Loucy (cell line): ENCODE measurements at regions not wholly inside any gene's neighbourhood (a gene's known extent, or its start where the extent isn't known, plus 50 kb on each side); places are given as distances from the start of the nearest gene placed in this dataset.

Experiments
- H2AFZ ChIP-seq: fragments of 200-600 bp; sonication (generic); 2 replicates; pipeline ENCODE4 v1.6.0; 2016; ENCODE audit warnings: antibody characterized with exemption, mild to moderate bottlenecking, low read length, moderate library complexity
- H3F3A ChIP-seq: fragments of 200-600 bp; 2 replicates; pipeline ENCODE4 v1.6.0; 2016; ENCODE audit warnings: antibody characterized with exemption, low read depth, mild to moderate bottlenecking
- H3K27me3 ChIP-seq: fragments of 200-600 bp; sonication (generic); 2 replicates; pipeline ENCODE4 v1.6.1; 2014; ENCODE audit warnings: low read length, mild to moderate bottlenecking; ENCODE audit not compliant: insufficient read depth, poor library complexity, severe bottlenecking
- H3K36me3 ChIP-seq: fragments of 200-600 bp; sonication (generic); 2 replicates; pipeline ENCODE4 v1.6.1; 2016; ENCODE audit warnings: low read length; ENCODE audit not compliant: insufficient read depth
- H3K4me1 ChIP-seq: fragments of 200-600 bp; sonication (generic); 2 replicates; pipeline ENCODE4 v1.5.1; 2014; ENCODE audit warnings: low read length, mild to moderate bottlenecking; ENCODE audit not compliant: insufficient read depth, poor library complexity, severe bottlenecking
- H3K4me2 ChIP-seq: fragments of 200-600 bp; sonication (generic); 2 replicates; pipeline ENCODE4 v1.6.0; 2014; ENCODE audit warnings: antibody characterized with exemption, low read length, low read depth, mild to moderate bottlenecking; ENCODE audit not compliant: poor library complexity, severe bottlenecking
- H3K4me3 ChIP-seq: fragments of 200-600 bp; sonication (generic); 2 replicates; pipeline ENCODE4 v1.5.1; 2014; ENCODE audit warnings: low read length, mild to moderate bottlenecking, mixed read lengths; ENCODE audit not compliant: poor library complexity, severe bottlenecking
- H3K79me2 ChIP-seq: fragments of 200-600 bp; sonication (generic); 2 replicates; pipeline ENCODE4 v1.6.1; 2014; ENCODE audit warnings: low read length; ENCODE audit not compliant: insufficient read depth
- H3K9ac ChIP-seq: fragments of 200-600 bp; sonication (generic); 2 replicates; pipeline ENCODE4 v1.6.0; 2014; ENCODE audit warnings: mild to moderate bottlenecking, low read depth, low read length, moderate library complexity; ENCODE audit not compliant: poor library complexity, severe bottlenecking
- H3K9me2 ChIP-seq: fragments of 200-600 bp; sonication (generic); replicated peaks from 2 replicates; pipeline ENCODE4 v1.6.1; 2016; ENCODE audit warnings: low read depth, low read length, mixed read lengths
- H3K9me3 ChIP-seq: fragments of 200-600 bp; sonication (generic); 2 replicates; pipeline ENCODE4 v1.6.1; 2014; ENCODE audit warnings: mild to moderate bottlenecking, antibody characterized with exemption, low read length, low read depth; ENCODE audit not compliant: insufficient read depth
- H4K20me1 ChIP-seq: fragments of 200-600 bp; sonication (generic); 2 replicates; pipeline ENCODE4 v1.6.0; 2014; ENCODE audit warnings: antibody characterized with exemption, low read length, mild to moderate bottlenecking; ENCODE audit not compliant: insufficient read depth, poor library complexity, severe bottlenecking
- CTCF ChIP-seq: fragments of 200-600 bp; sonication (generic); conservative IDR thresholded peaks from 2 replicates; pipeline ENCODE4 v1.5.1; 2014; ENCODE audit warnings: mild to moderate bottlenecking, antibody characterized with exemption, low read length
- EZH2phosphoT487 ChIP-seq: fragments of 200-600 bp; IDR thresholded peaks from 2 replicates; pipeline ENCODE4 v1.6.1; 2018; ENCODE audit warnings: antibody characterized with exemption, mild to moderate bottlenecking, moderate library complexity, borderline replicate concordance

GRCh38 chr10:8661886-8662285 is 607.4 kb downstream of the GATA3 start:
- no peaks in the 10 kb centered on the region for H4K20me1 ChIP-seq
- no peaks in the 10 kb centered on the region for H3F3A ChIP-seq
- H3K4me1 ChIP-seq: no peaks in the 10 kb centered on the region
- H3K4me3 ChIP-seq: no peak overlapping the region
- no peak overlapping the region for H3K9ac ChIP-seq
- no peaks in the 10 kb centered on the region for H3K9me2 ChIP-seq
- no peaks in the 10 kb centered on the region for H3K27me3 ChIP-seq
- H3K79me2 ChIP-seq: no peaks in the 10 kb centered on the region
- H3K36me3 ChIP-seq: no peaks in the 10 kb centered on the region
- no peak overlapping the region for H3K4me2 ChIP-seq
- no peaks in the 10 kb centered on the region for H3K9me3 ChIP-seq
- H2AFZ ChIP-seq: no peak overlapping the region
- TF ChIP-seq EZH2phosphoT487 (no peak), CTCF (no peak)

DNA sequence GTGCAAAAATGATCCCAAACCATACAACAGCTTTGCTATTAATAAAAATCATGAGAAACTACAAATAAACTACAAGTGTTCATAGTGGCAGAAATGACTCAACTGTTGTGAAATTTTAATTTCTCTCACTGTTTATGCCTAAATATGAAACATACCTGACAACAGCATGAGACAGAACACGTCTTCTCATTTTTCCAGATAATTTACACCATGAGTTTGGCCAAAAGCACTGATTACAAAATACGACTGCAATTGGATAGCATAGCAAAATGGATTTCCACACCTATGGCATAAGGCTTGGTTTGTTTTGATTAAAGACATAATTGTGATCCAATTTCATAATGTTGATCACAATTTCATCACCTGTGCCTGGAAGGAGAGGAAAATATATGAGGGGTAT is 608.6 kb downstream of the GATA3 start:
- H3K9ac ChIP-seq: no peak overlapping the region
- H3K9me3 ChIP-seq: peaks cover 3% of the 10 kb centered on the region; the same call in 1 of the 2 replicates
- no peak overlapping the region for H3K4me3 ChIP-seq
- no peak for TF ChIP-seq CTCF
- no peak for TF ChIP-seq EZH2phosphoT487
- no peaks in the 10 kb centered on the region for H3K79me2 ChIP-seq
- no peaks in the 10 kb centered on the region for H3K36me3 ChIP-seq
- no peak overlapping the region for H2AFZ ChIP-seq
- no peaks in the 10 kb centered on the region for H3K9me2 ChIP-seq
- no peaks in the 10 kb centered on the region for H4K20me1 ChIP-seq
- no peaks in the 10 kb centered on the region for H3F3A ChIP-seq
- no peaks in the 10 kb centered on the region for H3K4me1 ChIP-seq
- H3K27me3 ChIP-seq: no peaks in the 10 kb centered on the region
- no peak overlapping the region for H3K4me2 ChIP-seq

- peaks cover 3% of the 10 kb centered on the region; the same call in 1 of the 2 replicates for H3K9me3 ChIP-seq
- H3K79me2 ChIP-seq: no peaks in the 10 kb centered on the region
- no peaks in the 10 kb centered on the region for H3K36me3 ChIP-seq
- no peak overlapping the region for H3K4me2 ChIP-seq
- no peaks in the 10 kb centered on the region for H3K9me2 ChIP-seq
- H3K4me1 ChIP-seq: no peaks in the 10 kb centered on the region
- H3K27me3 ChIP-seq: no peaks in the 10 kb centered on the region
- H3F3A ChIP-seq: no peaks in the 10 kb centered on the region
- no peak for TF ChIP-seq CTCF
- no peak for TF ChIP-seq EZH2phosphoT487
- H3K4me3 ChIP-seq: no peak overlapping the region
- no peaks in the 10 kb centered on the region for H4K20me1 ChIP-seq
- H2AFZ ChIP-seq: no peak overlapping the region
- H3K9ac ChIP-seq: no peak overlapping the region
Observed at GRCh38 chr10:8665322-8665721, 610.8 kb downstream of the GATA3 start.
